ENCODE measurements at regions not wholly inside any gene's neighbourhood (a gene's known extent, or its start where the extent isn't known, plus 50 kb on each side); places are given as distances from the start of the nearest gene placed in this dataset.

DNA sequence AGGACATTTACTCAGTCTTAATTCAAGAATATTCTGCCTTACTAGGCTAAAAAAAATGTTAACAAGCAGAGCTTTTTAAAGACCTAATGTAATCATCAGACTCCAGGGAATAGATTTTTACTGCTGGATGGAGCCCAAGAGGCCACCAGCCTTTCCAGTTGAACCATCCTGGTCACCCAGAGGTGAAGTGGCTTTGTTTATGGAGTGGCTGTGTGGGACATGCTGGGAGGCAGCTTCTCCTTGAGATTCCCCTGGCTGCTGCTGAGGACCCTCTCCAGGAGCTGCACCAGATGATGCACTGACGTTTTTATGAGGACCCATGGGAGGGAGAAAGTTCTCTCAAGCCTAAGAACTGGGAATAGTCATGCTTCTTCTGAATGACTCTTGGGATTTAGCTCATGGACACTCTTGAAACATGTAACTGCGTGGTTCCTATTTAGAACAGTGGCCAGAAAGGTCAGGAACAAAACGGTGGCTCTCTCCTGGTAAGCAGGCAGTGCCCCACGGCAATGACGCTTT, 205.9 kb upstream of the MIR17HG start:
- DNase-seq: no peak

DNA sequence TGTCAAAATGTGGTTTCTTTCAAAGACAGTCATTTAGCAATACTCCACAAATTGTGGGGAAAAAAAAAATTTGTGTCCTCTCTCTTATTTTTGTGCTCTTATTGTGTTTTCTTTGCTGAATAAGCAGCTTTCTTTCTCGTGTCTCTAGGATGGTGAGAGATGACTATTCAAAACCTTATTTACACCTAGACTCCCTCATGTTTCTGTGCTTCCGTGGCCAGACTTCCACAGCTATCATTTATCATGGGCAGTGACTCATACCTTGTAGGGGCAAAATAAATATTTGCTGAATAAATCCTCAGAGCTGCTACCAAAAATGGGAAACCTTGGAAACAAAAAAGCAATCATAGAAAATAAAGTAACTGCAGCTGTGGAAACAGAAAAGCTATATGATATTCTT, 204.9 kb upstream of the MIR17HG start:
- no peak for DNase-seq

DNA sequence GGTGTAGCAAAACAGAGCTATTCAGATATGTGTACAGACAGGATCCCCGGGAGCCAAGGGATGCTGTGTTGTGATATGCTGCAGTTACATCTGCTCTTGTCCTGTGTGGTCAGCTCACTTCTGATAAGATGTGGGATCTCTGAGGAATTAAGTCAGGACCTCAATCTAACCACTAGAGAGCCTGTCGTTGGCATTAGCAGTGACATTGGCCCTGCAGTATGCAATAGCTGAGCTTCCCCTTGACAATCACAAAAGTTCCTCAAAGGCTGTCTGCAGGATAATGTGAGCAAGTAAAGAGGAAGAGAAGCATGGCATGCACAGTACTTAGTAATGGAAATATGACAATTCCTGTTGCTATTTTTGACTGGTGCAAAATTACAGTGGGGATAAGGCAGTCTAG, 203.4 kb upstream of the MIR17HG start:
- no peak for DNase-seq

DNA sequence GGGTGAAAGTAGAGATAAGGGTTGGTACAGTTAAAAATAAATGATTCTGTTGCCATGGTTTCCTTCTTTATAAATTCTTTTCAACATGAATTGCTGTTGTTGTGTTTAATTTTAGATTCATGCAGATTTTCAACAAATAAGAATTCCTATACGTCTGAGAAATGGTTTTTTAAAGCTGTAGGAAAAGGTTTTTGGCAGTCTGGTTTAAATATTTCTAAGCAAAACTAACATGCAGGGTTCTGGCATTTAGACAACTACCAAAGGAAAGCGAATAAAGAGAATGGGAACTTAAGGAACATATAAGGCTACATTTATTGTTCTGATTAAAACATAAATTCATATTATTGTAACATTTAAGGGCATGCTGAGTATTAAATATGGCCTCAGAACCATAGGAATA, 203.0 kb upstream of the MIR17HG start:
- DNase-seq: no peak

DNA sequence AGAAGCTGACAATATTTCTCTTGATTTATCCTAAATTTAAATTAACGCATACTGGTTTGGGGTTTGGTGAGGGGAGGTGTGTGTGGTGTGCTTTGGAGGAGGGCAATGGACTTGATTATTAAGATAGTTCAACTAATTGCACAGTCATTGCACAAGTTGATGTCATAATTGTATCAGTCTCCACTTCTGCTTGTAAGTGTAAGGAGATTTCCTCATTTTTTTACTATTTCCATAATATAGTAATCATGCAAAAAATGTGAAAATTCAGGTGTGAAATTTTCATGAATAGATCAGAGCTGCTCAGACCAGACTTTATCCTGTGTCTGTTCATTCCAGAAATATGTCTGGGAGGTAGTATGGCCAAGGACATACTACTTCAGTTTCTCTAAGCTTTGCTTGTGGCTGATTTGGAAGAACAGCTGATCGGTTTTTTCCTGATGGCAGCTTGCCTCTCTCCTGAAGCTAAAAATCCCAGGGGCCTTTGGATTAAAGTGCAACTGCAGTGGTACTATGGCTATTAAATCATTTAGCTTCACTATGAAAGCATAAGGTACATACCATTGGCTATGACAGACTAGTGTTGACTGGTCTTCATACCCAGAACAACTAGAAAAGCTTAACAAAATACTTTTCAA, 201.8 kb upstream of the MIR17HG start:
- DNase-seq: no peak

DNA sequence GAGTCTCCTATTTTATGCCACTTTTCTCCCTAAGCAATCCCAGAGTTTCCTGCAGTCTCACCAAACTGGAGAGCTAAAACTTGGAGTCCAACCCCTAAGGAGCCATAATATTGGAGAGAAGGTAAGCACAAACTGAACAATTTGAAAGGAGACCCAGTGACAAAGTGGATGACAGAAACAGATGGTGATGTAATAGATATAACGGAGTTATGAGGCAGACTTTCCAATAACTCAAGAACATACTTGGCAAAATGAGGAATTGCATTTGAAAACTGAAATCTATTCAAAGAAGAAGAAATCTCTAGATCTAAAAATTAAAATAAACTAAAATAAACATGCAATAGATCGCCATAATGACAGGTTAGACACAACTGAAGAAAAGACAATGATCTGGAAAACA, 200.9 kb upstream of the MIR17HG start:
- DNase-seq: no peak

DNA sequence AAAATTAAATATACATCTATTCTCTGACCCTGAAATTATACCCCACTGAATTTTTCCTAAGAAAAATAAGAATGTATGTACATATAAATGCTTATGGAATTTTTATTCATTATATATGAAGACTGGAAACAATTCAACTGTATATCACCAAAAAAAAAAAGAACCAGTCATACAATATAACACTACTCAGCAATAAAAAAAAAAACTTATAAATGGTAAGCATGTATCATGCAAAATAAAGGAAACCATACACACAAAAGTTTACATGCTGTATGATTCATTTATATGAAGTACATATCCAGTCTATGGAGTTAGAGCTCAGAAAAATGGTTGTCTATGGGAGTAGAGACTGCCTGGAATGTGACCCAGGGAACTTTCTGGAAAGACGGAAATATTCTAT, 199.4 kb upstream of the MIR17HG start:
- no peak for DNase-seq

DNA sequence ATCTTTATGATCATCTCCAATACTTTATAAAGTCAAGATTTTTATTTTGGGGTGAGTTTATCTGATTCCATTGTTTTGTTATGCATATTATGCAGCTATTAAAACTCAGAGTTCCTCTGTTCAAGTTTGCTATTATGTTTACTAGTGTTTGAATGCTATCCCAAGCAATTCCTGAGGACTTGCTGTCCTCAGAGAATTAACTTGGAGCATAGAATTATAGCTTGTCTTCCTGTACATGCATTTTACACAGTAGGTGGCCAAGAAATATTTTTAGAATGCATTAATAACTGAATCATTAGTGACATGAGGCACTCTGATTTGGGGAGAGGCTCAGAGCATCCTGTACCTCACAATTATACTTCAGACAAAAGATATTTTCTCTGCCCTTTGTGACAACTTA, 195.6 kb upstream of the MIR17HG start:
- DNase-seq: no peak

DNA sequence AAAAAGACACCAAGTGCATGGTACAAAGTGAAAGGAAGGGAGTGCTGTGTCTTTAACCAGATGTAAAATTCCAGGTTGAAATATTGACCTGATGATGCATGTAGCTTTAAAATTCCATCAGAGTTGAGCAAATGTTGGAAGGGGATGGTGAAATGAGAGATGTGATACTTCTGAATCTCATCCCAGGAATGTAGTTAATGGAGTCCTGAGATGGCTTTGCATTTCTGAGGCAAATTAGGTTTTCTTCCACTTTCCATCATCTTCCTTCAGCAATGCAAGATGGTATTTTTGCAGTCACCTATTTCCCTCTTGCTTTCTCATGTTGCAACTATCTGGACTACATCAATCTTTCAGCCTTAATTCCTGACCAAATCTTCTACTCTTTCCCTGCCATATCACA, 194.1 kb upstream of the MIR17HG start:
- DNase-seq: no peak

DNA sequence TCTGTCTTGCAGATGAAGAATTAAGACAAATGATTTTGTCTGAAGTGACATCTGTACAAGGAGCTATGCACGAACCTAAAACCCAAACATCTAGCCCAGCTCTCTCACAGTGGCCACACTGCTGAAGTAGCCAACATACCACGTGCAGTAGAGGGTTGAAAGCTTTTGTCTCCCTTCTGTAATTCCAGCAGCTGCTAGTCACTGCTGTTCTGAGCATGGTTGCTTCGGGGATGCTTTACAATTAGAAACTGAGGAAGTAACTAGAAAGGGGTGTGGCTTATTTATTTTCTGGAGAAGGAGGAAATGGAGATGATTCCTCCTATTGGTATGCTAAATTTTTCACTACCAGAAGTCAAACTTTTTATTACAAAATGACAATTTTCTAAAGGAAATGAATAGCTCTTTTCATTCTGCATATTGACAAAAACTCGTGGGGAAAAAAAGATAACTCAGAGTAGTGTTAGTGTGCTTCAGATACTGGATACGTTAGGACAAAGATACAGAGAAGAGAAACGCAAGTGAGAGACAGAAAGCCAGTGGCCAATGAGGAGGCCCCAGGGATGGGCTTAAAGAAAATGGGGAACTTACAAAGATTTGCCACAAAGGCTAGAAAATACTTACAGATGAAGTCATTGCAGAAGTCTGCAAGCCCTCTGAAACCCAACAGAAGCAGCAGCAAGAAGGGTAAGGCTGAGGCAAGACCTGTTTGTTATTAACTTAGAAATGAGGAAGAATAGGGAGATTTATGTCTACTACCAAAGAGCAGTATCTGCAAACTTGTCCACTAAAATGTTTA, 192.7 kb upstream of the MIR17HG start:
- DNase-seq: no peak

DNA sequence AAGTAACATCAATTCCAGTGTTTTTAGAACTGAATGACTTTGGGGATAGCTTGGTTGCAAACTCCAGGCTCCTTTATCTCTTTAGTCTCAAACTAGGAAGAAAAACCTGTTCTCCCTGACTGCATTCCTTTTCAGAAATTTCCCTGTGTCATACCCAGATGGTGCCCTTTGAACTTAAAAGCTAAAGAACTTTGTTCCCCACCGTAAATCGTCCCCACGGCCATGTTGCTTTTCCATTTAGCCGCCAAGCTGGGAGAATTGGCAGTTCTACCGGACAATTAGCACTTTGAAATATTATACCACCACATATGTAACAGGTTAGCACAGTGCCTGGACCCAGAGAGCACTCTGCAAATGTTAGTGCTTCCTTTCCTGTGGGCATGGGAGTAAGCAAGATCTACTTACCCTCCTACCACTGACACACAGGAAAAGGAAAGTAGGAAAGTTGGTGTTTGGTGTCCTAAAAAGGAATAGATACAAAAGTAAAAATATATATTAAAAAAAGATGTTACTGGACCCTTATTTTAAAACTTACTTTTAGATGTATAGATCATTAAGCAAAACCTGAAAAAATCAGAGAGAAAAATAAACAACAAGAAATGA, 191.9 kb upstream of the MIR17HG start:
- DNase-seq: no peak

DNA sequence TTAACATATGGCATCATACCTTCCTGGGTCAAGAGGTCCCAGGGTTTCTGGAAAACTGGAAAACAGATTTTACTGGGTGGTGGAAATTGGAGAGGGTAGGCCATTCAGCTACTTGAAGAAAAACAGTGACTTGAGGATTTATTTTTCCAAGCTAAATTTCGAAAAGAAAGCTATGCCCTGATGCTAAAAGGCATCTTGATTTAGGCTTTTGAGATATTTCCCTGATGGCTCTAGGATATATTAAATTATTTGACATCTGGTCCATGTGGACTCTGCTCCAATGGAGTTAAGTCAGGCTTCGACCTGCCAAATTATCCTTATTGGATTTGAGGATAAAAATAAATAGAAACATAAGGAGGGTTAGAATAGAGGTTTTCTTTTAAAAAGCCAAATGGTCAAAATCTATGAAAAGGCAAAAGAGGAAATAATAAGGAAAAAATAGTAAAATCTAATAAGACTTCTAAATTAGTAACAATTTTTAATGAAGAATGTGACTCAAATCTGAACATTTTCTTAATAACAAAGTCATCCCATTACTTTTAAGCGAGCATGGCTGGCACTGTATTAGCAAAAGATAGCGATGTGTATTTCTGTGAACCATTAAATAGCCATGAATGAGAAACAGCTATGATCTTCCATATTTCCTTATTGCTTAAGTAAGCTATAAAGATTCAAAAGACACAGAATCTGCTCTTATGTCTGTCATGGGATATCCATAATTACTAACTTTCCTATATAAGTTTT, 190.0 kb upstream of the MIR17HG start:
- no peak for DNase-seq

DNA sequence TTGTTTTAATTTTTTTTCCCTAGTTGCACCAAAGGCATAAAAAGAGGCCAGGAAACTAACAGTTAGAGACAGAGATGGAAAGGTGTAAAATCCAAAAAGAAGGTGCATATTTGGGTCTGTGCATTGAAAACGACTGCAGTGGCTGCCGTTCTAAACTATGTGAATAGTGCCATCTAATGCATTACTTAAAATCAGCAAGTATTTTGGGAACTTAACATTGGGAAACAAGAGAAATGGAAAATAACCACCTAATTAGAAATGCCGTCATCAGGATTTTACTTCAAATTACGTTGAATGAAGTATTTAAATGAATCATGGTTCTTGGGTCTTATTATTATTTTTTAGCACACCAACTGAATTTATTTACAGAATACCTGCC, 189.5 kb upstream of the MIR17HG start:
- no peak for DNase-seq

DNA sequence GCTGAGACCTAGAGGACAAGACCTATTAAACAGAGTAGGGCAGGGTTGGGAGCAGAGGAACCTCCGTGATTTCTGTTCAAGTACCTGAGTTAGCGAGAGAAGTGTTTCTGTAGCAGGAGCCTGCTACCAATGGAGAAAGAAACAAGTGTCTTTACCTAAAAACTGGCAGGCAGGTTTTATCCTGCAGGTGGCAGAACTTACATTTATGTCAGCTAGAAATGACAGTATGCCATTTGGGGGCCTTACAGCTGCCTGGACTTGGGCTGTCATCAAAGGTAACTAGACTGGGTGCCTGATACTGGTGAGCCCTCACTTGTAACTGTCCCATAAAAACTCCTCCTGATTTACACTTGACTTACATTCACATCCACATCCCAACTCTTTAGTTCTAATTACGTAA, 185.3 kb upstream of the MIR17HG start:
- no peak for DNase-seq

DNA sequence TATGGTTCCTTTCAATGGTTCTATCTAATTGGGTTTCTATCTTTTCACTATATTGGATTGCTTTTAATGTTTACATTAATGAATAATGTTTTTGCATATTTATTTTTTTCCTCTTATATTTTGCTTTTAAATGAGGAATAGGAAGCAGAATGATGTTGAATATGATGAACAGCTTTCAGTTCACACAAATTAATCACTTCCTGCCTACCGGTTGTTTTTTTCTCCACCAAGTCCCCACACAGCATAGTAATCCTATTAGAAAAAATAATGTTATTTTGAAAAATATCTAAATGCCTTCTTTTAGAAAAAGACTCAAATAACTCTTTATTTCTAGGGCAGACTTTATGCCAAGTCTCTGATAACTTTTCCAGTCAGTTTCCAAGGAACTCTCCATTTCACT, 184.9 kb upstream of the MIR17HG start:
- DNase-seq: no peak

DNA sequence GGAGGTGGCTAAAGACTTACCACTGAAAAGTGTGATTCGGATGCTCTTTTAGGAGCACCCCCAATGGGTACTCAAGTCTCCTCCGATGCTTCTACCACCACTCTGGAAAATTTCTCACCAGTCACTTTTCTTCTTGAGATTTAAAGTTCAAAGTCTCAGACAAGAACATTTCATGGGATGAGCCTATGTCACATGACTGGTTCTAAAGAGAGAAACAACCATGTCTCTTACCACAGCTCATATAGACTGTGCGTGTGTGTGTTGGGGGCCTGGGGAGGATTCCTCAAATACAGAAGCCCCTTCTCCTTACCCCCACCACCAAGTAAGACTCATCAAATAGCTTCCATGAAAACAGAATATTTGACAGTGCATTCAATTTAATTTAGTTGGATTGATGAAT, 181.7 kb upstream of the MIR17HG start:
- no peak for DNase-seq

DNA sequence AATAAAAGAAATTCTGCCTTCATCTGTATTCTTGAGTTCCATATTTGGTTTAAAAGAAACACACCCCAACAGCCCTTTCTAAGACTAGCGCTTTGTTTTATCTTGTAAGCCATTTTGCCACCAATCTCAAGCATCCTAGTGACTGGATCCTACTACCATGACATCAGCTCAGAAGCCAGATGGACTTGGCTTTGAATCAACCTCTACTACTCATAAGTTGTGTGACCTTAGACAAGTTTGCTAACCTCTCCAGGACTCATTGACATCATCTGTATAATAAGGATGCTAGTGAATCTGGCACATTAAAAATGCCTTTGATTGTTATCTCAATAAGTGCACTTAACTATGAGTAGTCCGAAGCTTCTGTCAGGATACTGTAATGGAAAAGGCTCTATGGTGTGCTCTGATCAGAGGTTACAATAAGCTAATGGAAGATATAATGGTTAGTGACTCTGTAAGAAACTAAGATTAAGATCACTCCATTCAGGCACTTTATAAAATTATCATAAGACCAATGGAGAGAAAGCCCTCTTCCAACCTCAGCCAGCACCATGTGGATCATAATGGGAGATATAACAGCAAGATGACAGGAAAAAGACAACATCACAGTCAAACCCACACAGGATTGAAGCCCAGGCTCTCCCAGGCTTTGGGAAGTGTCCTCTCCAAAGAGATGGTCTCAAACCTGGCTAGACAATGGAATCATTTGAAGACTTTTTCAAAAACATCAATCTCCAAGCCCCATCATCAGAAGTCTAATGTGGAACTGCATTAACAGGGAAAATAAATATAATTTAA, 180.6 kb upstream of the MIR17HG start:
- DNase-seq: no peak

DNA sequence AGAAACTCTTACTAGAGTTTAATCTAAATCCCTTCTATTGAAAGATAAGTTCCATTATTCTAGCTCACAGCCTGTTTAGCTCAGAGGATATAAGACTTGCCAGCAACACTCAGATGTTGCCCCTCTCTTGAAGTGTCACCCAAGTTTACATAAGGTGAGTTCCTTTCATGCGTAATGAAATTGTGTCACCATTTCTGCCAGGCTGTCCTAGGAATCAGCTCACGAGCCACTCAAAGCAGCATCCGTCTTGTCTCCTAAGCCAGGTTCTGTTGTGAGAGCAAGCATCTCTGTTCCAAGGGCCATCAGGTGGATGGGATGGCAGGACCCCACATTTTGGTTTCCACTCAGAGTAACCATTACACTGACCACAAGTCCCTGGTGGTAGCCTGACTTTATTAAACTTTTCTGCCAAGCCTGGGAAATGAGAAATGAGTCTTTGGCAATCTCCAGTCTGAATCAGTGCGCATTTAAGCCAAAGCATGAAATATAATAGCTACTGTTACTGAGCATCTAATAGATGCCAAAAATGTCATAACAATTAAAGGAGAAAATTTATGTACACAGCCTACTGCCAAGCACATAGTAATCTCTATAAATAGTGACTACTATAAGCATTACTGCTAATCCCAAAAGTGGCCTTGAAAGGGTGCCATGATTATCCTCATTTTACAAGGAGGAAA, 179.6 kb upstream of the MIR17HG start:
- DNase-seq: no peak

DNA sequence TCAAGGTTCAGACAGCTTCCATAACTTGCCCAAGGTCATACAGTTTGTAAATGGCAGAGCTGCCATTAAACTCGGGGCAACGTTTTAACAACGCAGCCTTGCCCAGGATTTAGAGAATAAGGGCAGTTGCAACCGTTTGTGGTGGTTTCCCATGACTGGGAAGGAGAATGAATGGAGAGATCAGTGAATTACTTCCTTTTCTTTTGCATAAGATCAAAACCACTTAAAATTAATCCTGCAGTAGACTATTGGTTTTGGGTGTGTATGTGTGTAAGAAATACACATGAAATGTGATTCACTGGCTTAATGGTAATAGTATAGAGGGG, 179.1 kb upstream of the MIR17HG start:
- no peak for DNase-seq

DNA sequence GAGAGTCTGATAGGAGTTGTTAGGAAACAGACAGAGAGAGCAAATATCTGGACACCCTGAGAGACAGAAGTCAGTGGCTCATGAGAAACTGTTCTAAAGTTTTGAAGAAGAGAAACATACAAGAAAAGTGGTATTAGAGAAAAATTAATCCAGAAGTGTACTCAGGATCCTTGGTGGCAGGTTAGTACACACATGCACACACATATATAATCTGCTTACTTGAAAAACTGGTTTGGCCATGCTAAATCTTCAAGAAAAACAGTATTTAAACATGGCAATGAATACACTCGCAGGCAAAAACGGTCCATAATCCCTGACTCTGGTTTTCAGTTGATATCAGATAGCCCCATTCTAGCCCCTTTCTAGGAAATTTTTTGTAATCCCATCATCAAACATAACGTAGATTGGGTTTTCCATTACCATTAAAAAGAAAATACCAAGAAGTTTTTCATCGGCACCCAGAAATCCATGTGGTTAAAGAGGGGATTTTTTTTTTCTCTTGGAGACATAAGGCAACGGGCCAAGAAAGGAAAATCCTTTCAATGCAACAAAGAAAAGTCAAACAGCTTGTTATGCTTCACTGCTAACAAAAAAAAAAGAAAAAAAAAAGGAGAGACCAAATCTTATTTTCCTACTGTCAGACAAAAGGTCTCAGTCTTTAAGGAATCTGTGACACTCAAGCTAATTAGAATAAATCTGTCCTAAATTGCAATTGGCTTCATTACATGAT, 178.0 kb upstream of the MIR17HG start:
- DNase-seq: no peak

DNA sequence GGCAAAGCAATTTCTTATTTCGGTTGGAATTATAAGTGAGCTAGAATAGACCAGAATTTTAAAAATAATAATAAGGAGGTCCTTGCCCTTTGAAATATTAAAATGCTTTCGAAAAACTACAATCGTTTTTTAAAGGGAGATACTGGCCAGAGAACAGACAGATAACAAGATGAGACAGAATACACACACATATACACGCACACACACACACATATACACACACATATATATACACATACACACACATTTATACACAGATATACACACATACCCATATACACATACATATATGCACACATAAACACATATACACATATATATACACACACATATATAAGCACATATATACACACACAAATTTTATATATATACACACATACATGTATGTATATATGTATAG, 175.3 kb upstream of the MIR17HG start:
- DNase-seq: no peak
